ENCODE measurements at regions not wholly inside any gene's neighbourhood (a gene's known extent, or its start where the extent isn't known, plus 50 kb on each side); places are given as distances from the start of the nearest gene placed in this dataset.

DNA sequence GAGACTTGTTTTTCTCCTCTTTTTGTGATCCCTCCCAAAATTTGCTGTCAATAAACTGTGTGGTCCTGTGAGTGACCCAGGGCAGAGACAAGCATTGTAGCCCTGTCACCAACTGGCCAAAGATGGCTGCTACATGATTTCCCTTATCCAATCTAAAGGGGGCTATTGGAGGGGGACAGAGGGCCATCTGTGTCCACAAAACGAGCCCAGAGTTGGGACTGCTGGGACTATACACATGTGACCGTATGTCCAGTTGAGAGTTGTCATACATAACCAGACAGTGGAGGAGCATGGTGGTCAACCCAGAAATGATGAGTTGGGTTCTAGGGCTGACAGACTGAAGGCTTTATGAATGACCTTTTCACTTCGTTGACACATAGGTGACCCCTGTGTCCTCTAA lies 55.3 kb upstream of the SDK1 start:
- no peak for DNase-seq (ENCODE audit: extremely low spot score)
- ChIA-PET POLR2A (no interaction called here), CTCF (interaction anchor here (0.6 kb wide), 1 partner anchor 70 kb away, joined by 3 read pairs; no protein-coding TSS in a partner anchor)
- TF ChIP-seq SUZ12 (IDR thresholded peaks at IDR 0.05) (no peak), BHLHE40 (IDR thresholded peaks at IDR 0.05; ENCODE audit: borderline replicate concordance) (no peak)

DNA sequence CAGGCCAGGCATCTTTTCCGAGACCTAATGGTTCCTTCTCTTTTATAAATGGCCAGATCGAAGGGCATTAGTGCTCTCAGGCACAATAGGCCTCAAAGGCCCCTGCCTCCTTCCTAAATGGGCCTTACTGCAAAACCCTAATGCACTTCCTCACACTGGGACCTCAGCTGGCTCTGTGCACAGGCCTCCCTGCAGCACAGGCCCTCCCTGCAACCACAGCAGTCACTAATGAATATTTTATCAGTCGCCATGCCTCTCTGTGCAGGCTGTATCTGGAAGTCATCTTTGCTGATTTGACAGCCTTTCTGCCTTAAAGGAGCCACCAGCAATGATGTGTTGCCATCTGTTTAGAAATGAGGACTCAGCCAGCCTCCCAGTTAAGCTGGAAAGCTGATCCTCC lies 54.9 kb upstream of the SDK1 start:
- ChIA-PET POLR2A (no interaction called here), CTCF (interaction anchor here (0.6 kb wide), 1 partner anchor 70 kb away, joined by 3 read pairs; no protein-coding TSS in a partner anchor)
- no peak for DNase-seq (ENCODE audit: extremely low spot score)
- no peak for TF ChIP-seq FOXK2 (IDR thresholded peaks at IDR 0.05)
- TF ChIP-seq HDGF (IDR thresholded peaks at IDR 0.05; ENCODE audit: borderline replicate concordance): no peak
- no peak for TF ChIP-seq CTBP1 (IDR thresholded peaks at IDR 0.05; ENCODE audit: borderline replicate concordance)
- no peak for TF ChIP-seq TARDBP (IDR thresholded peaks at IDR 0.05)
- TF ChIP-seq ARNT (IDR thresholded peaks at IDR 0.05): no peak
- no peak for TF ChIP-seq LEF1 (IDR thresholded peaks at IDR 0.05; ENCODE audit: borderline replicate concordance)
- no peak for TF ChIP-seq SUZ12 (IDR thresholded peaks at IDR 0.05)
- no peak for TF ChIP-seq FOXA1 (IDR thresholded peaks at IDR 0.05)
- TF ChIP-seq PKNOX1 (IDR thresholded peaks at IDR 0.05): no peak
- TF ChIP-seq ELF4 (IDR thresholded peaks at IDR 0.05): no peak
- TF ChIP-seq NFRKB (IDR thresholded peaks at IDR 0.05): no peak
- no peak for TF ChIP-seq ZNF384 (IDR thresholded peaks at IDR 0.05)
- no peak for TF ChIP-seq BHLHE40 (IDR thresholded peaks at IDR 0.05; ENCODE audit: borderline replicate concordance)
- no peak for TF ChIP-seq L3MBTL2 (conservative IDR thresholded peaks at IDR 0.05)

DNA sequence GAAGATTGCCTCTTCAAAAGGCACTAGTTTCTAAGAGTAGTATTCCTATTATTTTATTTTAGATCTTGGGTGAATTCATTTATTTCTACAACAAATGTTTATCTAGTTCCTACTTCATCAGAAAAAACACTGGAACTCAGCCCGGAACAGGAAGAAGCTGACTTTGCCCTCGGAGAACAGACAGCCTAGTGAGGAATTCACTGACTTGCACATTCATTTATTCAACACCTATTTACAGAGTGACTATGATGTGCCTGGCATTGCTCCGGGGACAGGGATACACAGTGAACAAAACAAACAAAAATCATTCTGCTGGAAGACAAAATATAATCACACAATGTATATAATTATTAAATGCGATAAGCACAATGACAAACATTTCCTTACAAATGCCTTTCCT lies 54.4 kb upstream of the SDK1 start:
- CTCF ChIA-PET: no interaction called here
- POLR2A ChIA-PET: no interaction called here
- no peak for DNase-seq (ENCODE audit: extremely low spot score)
- no peak for TF ChIP-seq HDGF (IDR thresholded peaks at IDR 0.05; ENCODE audit: borderline replicate concordance)
- TF ChIP-seq FOXA1 (IDR thresholded peaks at IDR 0.05): no peak
- no peak for TF ChIP-seq BHLHE40 (IDR thresholded peaks at IDR 0.05; ENCODE audit: borderline replicate concordance)
- no peak for TF ChIP-seq LEF1 (IDR thresholded peaks at IDR 0.05; ENCODE audit: borderline replicate concordance)
- TF ChIP-seq FOXM1 (IDR thresholded peaks at IDR 0.05; ENCODE audit: borderline replicate concordance): no peak

DNA sequence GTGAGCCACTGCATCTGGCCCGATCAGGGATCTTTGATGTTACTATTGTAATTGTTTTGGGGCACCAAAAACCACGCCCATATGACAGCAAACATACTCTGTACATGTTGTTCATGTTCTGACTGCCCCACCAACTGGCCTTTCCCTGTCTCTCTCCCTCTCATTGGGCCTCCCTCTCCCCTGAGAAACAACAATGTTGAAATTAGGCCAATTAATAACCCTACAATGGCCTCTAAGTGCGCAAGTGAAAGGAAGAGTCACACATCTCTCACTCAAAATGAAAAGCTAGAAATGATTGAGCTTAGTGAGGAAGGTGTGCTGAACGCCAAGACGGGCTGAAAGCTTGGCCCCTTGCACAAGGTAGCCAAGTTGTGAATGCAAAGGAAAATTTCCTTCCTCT lies 50.3 kb upstream of the SDK1 start:
- DNase-seq (ENCODE audit: extremely low spot score): no peak
- TF ChIP-seq SP1 (IDR thresholded peaks at IDR 0.05) (no peak), FOXK2 (IDR thresholded peaks at IDR 0.05) (no peak), TARDBP (IDR thresholded peaks at IDR 0.05) (no peak), ARNT (IDR thresholded peaks at IDR 0.05) (no peak), HDGF (IDR thresholded peaks at IDR 0.05; ENCODE audit: borderline replicate concordance) (no peak), FOXM1 (IDR thresholded peaks at IDR 0.05; ENCODE audit: borderline replicate concordance) (no peak), BHLHE40 (IDR thresholded peaks at IDR 0.05; ENCODE audit: borderline replicate concordance) (no peak), CTBP1 (IDR thresholded peaks at IDR 0.05; ENCODE audit: borderline replicate concordance) (no peak), NFRKB (IDR thresholded peaks at IDR 0.05) (no peak), L3MBTL2 (conservative IDR thresholded peaks at IDR 0.05) (no peak), ZNF384 (IDR thresholded peaks at IDR 0.05) (no peak), LEF1 (IDR thresholded peaks at IDR 0.05; ENCODE audit: borderline replicate concordance) (no peak), SUZ12 (IDR thresholded peaks at IDR 0.05) (no peak), ELF4 (IDR thresholded peaks at IDR 0.05) (no peak), PKNOX1 (IDR thresholded peaks at IDR 0.05) (no peak)
- POLR2A ChIA-PET: no interaction called here
- CTCF ChIA-PET: no interaction called here

Measured in HEK293T (cell line).